GM12864 (cell line): ENCODE measurements at regions not wholly inside any gene's neighbourhood (a gene's known extent, or its start where the extent isn't known, plus 50 kb on each side); places are given as distances from the start of the nearest gene placed in this dataset.

Experiments used
- DNase-seq: peaks from one replicate; pipeline ENCODE4 v3.0.0-alpha.2; 2011; ENCODE audit warnings: low read depth
- H3K4me3 ChIP-seq: 2 replicates; pipeline ENCODE4 v1.5.1; 2011; ENCODE audit warnings: mild to moderate bottlenecking, low read depth, low read length, control low read depth
- TF ChIP-seq, protein P1 (sequence below): IDR thresholded peaks from 2 replicates; pipeline ENCODE4 v1.5.1; 2011; ENCODE audit warnings: low read depth, mild to moderate bottlenecking, moderate library complexity, low read length, control low read depth, inconsistent platforms; ENCODE audit errors: missing control alignments

DNA sequence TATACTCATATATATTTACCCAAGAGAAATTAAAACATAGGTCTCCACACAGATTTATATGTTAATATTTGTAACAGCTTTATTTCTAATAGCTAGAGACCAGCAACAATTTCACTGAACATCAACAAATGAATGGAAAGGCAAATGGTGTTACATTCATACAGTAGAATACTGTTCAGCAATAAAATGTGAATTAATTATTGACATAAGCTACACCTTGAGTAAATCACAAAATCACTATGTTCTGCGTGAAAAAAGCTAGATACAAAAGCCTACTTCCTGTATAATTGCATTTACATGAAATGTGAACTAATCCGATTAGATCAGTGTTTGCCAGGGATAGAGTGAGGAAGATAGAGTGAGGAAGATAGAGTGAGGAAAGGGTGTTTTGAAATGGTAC, 945.7 kb downstream of the SQOR start:
- TF ChIP-seq, protein P1, sequence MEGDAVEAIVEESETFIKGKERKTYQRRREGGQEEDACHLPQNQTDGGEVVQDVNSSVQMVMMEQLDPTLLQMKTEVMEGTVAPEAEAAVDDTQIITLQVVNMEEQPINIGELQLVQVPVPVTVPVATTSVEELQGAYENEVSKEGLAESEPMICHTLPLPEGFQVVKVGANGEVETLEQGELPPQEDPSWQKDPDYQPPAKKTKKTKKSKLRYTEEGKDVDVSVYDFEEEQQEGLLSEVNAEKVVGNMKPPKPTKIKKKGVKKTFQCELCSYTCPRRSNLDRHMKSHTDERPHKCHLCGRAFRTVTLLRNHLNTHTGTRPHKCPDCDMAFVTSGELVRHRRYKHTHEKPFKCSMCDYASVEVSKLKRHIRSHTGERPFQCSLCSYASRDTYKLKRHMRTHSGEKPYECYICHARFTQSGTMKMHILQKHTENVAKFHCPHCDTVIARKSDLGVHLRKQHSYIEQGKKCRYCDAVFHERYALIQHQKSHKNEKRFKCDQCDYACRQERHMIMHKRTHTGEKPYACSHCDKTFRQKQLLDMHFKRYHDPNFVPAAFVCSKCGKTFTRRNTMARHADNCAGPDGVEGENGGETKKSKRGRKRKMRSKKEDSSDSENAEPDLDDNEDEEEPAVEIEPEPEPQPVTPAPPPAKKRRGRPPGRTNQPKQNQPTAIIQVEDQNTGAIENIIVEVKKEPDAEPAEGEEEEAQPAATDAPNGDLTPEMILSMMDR: no peak
- DNase-seq: no peak
- no peak overlapping the region for H3K4me3 ChIP-seq

DNA sequence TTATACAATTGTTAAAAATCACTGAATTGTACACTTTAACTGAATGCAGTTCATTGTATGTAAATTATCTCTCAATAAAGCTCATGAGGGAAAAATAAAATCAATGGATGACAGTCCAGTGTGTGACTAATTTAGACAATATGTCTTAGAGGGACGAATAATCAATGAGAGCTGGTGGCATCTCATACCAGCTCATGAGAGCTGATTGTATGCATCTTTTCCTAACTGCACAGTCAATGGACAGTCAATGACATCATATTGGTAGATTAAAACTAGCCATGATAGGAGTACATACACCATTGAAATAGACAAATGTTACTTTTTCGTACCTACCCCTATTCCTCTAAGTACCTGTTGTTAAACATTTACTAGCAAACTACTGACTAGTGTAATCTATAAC, 946.1 kb downstream of the SQOR start:
- DNase-seq: no peak
- no peak overlapping the region for H3K4me3 ChIP-seq
- TF ChIP-seq, protein P1: no peak

DNA sequence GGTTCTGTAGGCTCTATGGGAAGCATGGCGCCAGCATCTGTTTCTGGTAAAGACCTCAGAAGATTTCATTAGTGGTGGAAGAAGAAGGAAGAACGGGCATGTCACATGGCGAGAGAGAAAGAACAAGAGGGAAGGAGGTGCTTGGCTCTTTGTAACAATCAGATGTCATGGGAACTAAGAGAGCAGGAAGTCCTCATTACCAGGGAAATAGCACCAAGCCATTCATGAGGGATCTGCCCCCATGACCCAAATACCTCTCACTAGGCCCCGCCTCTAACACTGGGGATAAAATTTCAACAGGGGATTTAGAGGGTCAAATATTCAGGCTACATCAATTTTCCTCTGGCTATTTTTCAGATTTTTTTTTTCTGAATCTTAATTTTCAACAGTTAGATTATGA, 954.3 kb downstream of the SQOR start:
- no peak overlapping the region for H3K4me3 ChIP-seq
- TF ChIP-seq, protein P1: no peak
- no peak for DNase-seq

DNA sequence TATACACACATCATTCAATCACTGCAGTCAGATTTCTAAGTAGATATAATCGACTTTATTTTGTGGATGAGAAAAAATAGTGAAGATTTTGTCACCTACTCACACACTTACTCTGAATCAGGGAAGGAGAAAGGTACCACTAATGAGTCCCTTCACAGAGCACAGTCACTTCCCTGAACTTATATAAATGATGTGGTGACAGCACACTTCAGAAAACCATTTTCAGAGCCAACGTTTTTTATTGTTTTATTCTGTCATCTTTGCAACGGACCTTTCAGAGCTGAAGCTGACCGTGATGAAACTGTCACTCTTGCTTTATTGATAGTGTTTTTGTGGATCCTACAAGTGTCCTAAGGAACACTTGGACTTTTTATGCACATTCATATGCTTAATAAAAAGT, 956.6 kb downstream of the SQOR start:
- H3K4me3 ChIP-seq: no peak overlapping the region
- TF ChIP-seq, protein P1: no peak
- DNase-seq: no peak

DNA sequence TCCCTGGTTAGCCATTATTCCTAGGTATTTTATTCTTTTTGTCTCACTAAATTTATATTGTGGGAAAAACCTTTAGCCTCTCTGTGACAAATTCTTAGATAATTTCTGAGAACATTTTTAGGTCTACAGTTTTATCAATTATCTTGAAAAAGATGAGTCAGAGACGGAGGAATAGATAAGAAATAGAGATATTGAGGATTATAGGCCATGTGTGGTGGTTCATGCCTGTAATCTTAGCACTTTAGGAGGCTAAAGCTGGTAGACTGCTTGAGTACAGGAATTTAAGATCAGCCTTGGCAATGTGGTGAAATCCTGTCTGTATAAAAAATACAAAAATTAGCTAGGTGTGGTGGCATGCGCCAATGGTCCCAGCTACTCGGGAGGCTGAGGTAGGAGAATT, 960.2 kb downstream of the SQOR start:
- TF ChIP-seq, protein P1: no peak
- DNase-seq: no peak
- no peak overlapping the region for H3K4me3 ChIP-seq

DNA sequence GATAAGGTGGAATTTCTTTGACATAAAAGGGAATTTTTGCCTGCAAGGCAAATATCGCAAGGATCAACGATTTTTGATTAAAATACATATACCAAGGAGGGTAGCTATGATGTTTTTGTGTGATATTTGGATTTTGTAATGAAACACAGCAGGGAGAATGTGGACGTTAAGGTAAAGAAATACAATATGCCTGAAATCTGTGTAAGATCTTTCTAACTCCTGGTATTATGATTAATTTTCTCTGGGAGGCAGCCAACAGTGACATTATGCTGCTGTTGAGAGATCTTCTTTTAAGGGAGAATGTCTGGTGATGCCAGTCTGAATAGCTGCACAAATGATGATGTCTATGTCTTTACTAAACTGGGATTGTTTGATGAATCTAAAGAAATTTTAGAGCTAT, 972.2 kb downstream of the SQOR start:
- TF ChIP-seq, protein P1: no peak
- no peak overlapping the region for H3K4me3 ChIP-seq
- DNase-seq: no peak

DNA sequence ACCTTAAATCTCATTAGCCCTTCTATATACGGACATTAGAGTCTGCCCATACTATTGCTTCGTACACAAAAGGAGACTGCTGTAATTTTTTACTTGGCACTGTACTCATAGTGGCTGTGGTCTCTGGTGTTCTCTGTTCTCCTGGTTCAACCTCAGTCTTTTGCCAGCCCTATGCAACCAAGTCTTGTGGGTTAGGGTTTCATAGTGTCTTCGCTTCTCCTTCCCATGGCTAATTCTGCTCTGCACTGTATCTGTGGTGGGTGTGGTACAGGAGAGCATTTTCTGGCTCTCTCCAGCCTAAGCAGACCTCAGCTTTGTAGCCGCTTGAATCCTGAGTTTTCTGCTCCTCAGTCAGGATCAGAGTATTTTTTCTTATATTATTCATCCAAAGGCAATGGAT, 981.2 kb downstream of the SQOR start:
- TF ChIP-seq, protein P1: no peak
- DNase-seq: no peak
- no peak overlapping the region for H3K4me3 ChIP-seq
